ENCODE measurements at regions not wholly inside any gene's neighbourhood (a gene's known extent, or its start where the extent isn't known, plus 50 kb on each side); places are given as distances from the start of the nearest gene placed in this dataset.

DNA sequence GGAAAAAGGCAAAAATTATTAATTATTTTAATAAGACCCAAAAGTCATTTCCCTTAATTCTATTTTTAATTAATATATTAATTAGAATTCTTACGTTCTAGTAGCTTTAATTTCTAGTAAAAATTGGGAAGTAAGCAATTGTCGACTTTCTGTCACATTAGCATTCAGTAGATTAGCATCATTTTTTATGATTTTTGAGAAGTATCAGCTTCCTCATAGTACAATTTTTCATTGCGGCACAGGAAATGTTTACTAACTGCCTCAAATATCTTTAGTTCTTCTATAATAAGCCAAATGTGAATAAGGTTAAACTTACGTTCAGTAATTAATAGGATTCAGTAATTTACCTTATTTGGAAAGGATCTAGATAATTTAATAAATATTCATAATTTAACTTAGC lies 687.4 kb downstream of the EPM2A start:
- WGBS, 5 donors, result 48 to 80% (median 72%) methylated on average over 4 of the region's 4 CpGs
- no peaks in the 10 kb centered on the region for H3K27me3 ChIP-seq
- no peaks in the 10 kb centered on the region for H3K9me3 ChIP-seq
- intact Hi-C loops (cut with DNase I; ENCODE audit: low total_unique reads), result no loop called here
- no peaks in the 10 kb centered on the region for H3K4me1 ChIP-seq
- no peak overlapping the region for H3K27ac ChIP-seq
- no peak overlapping the region for H3K4me3 ChIP-seq
- no peak for TF ChIP-seq POLR2AphosphoS5 (IDR thresholded peaks at IDR 0.05)
- no peak for TF ChIP-seq CTCF (IDR thresholded peaks at IDR 0.05)
- no peak for TF ChIP-seq EP300 (IDR thresholded peaks at IDR 0.05)
- TF ChIP-seq POLR2A (IDR thresholded peaks at IDR 0.05), result no peak
- H3K36me3 ChIP-seq, result no peaks in the 10 kb centered on the region
- no peak for DNase-seq

DNA sequence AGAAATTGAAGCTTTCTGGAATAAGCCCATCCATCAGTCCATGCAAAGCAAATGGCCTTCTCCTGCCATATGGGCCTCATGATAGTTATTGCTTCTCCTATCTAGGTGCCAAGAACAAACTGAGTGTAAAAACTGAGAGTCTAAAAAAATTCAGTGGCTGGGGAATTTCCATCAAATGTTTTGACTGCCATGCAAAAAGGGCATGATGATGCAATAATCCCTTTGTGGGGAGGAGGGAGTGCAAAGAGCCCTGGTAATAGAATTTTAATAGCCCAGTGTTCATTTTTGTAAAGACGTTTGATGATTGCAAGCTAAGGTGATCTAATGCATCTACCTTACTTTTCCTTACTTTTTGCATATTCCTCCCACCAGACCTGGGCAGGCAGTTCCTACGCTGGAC lies 683.7 kb downstream of the EPM2A start:
- no peak overlapping the region for H3K4me3 ChIP-seq
- H3K27ac ChIP-seq, result no peak overlapping the region
- TF ChIP-seq POLR2A (IDR thresholded peaks at IDR 0.05) (no peak), CTCF (IDR thresholded peaks at IDR 0.05) (no peak), POLR2AphosphoS5 (IDR thresholded peaks at IDR 0.05) (no peak), EP300 (IDR thresholded peaks at IDR 0.05) (no peak)
- DNase-seq, result no peak
- 70 to 88% (median 85%) methylated on average over 2 of the region's 2 CpGs for WGBS, 5 donors
- H3K27me3 ChIP-seq, result no peaks in the 10 kb centered on the region
- intact Hi-C loops (cut with DNase I; ENCODE audit: low total_unique reads), result no loop called here
- H3K9me3 ChIP-seq, result no peaks in the 10 kb centered on the region
- no peaks in the 10 kb centered on the region for H3K4me1 ChIP-seq
- H3K36me3 ChIP-seq, result no peaks in the 10 kb centered on the region

- DNase-seq, result no peak
- Histone ChIP-seq H3K36me3 (no peaks in the 10 kb centered on the region), H3K27me3 (no peaks in the 10 kb centered on the region), H3K4me3 (no peak overlapping the region), H3K4me1 (no peaks in the 10 kb centered on the region), H3K27ac (no peak overlapping the region), H3K9me3 (no peaks in the 10 kb centered on the region)
- 55 to 83% (median 72%) methylated on average over 1 of the region's 1 CpG for WGBS, 5 donors
- no peak for TF ChIP-seq POLR2AphosphoS5 (IDR thresholded peaks at IDR 0.05)
- intact Hi-C loops (cut with DNase I; ENCODE audit: low total_unique reads), result no loop called here
Observed at GRCh38 chr6:145055567-145055966, 679.8 kb downstream of the EPM2A start.

- Histone ChIP-seq H3K4me3 (no peak overlapping the region), H3K27me3 (no peaks in the 10 kb centered on the region), H3K36me3 (no peaks in the 10 kb centered on the region), H3K4me1 (no peaks in the 10 kb centered on the region), H3K27ac (no peak overlapping the region), H3K9me3 (no peaks in the 10 kb centered on the region)
- 61 to 83% (median 72%) methylated on average over 1 of the region's 1 CpG for WGBS, 5 donors
- TF ChIP-seq POLR2A (IDR thresholded peaks at IDR 0.05) (no peak), EP300 (IDR thresholded peaks at IDR 0.05) (no peak), CTCF (IDR thresholded peaks at IDR 0.05) (no peak), POLR2AphosphoS5 (IDR thresholded peaks at IDR 0.05) (no peak)
- intact Hi-C loops (cut with DNase I; ENCODE audit: low total_unique reads), result no loop called here
- DNase-seq, result no peak
Observed at GRCh38 chr6:145060714-145061113, 674.6 kb downstream of the EPM2A start.

DNA sequence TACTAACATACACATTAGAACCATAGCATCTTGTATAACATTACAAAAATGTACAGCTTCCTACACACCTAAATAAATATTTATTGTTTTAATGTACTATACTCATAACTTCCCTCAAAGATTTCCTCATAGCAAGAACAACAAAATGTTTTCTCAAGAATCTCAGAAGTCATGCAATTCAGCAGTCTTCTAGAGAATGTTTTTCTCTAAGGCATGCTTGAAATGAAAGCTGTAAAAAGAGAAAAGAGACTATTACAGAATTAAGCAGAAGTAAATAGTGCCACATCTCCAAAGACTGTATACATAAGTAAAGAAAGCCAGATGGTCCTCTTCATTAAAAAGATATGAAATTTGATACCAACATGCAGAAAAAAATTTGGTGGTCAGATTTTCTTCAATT lies 672.2 kb downstream of the EPM2A start:
- H3K36me3 ChIP-seq, result no peaks in the 10 kb centered on the region
- no peak overlapping the region for H3K27ac ChIP-seq
- H3K27me3 ChIP-seq, result no peaks in the 10 kb centered on the region
- no peak for DNase-seq
- H3K9me3 ChIP-seq, result no peaks in the 10 kb centered on the region
- no peaks in the 10 kb centered on the region for H3K4me1 ChIP-seq
- H3K4me3 ChIP-seq, result no peak overlapping the region
- intact Hi-C loops (cut with DNase I; ENCODE audit: low total_unique reads), result no loop called here
- TF ChIP-seq POLR2AphosphoS5 (IDR thresholded peaks at IDR 0.05) (no peak), EP300 (IDR thresholded peaks at IDR 0.05) (no peak), POLR2A (IDR thresholded peaks at IDR 0.05) (no peak), CTCF (IDR thresholded peaks at IDR 0.05) (no peak)
